HCT116 (cell line): ENCODE measurements at regions not wholly inside any gene's neighbourhood (a gene's known extent, or its start where the extent isn't known, plus 50 kb on each side); places are given as distances from the start of the nearest gene placed in this dataset.

Experiments
- ATAC-seq: fragments of 200-7000 bp; cut with Tn5 transposase; 2 replicates; pipeline ENCODE4 v1.9.1; 2020; ENCODE audit warnings: mild to moderate bottlenecking, moderate library complexity
- BruUV-seq: library from RNA; stranded (reverse); fragments of 400-500 nt; replicated peaks from 2 replicates; lab custom pipeline; 2021; lab: Mats Ljungman, UMichigan
- CTCF ChIA-PET: fragments of 300-600 bp; sonication (Branson Sonifier 250); formaldehyde crosslinking; loops from one replicate; lab custom pipeline; 2021; ENCODE audit warnings: antibody characterized with exemption; lab: Charles Lee
- POLR2A ChIA-PET: fragments of 300-600, 350-600 bp; sonication (Branson Sonifier 250); formaldehyde crosslinking; loops from one replicate; lab custom pipeline; 2021; ENCODE audit warnings: antibody characterized with exemption; lab: Charles Lee
- RAD21 ChIA-PET, 2 experiments: fragments of 300-600 bp; sonication (Branson Sonifier 250); formaldehyde crosslinking; loops; one replicate each; lab custom pipeline; 2023; ENCODE audit warnings: low total read pairs in 2 of 2; ENCODE audit not compliant: uncharacterized antibody in 2 of 2, unreplicated experiment in 2 of 2, low non-redundant PET in 1 of 2; lab: Charles Lee
- DNase-seq: peaks from one replicate; pipeline ENCODE4 v3.0.0-alpha.2; 2010; ENCODE audit warnings: low read depth, low spot score
- H2AFZ ChIP-seq: fragments of 200-600 bp; shearing (Covaris generic), sonication (generic); 2 replicates; pipeline ENCODE4 v1.6.1; 2017; ENCODE audit warnings: low read depth, mixed run types, mixed read lengths, antibody characterized with exemption, low read length; ENCODE audit not compliant: poor library complexity, severe bottlenecking
- H3K27ac ChIP-seq: 2 replicates; pipeline ENCODE4 v1.5.1; 2012; ENCODE audit warnings: low read depth, low read length
- H3K27me3 ChIP-seq: fragments of 200-600 bp; sonication (generic); 2 replicates; pipeline ENCODE4 v1.6.1; 2016; ENCODE audit warnings: mixed run types, low read length, mixed read lengths; ENCODE audit not compliant: insufficient read depth
- H3K36me3 ChIP-seq, 2 experiments: fragments of 200-500 bp in 1 of 2; fragments of 200-600 bp in 1 of 2; sonication (Bioruptor generic) in 1 of 2; sonication (generic) in 1 of 2; 2 replicates each; pipeline versions ENCODE4 v1.5.1 to v1.6.1; 2014 to 2016; ENCODE audit warnings: low read length in 2 of 2, inconsistent platforms in 1 of 2, mixed read lengths in 1 of 2, mixed run types in 1 of 2; ENCODE audit not compliant: insufficient read depth in 2 of 2, control insufficient read depth in 1 of 2
- H3K4me1 ChIP-seq, 2 experiments: fragments of 200-600 bp in 1 of 2; sonication (generic) in 1 of 2; 2 replicates each; pipeline versions ENCODE4 v1.5.1 to v1.6.1; 2012 to 2017; ENCODE audit warnings: low read length in 2 of 2, inconsistent platforms in 1 of 2, mild to moderate bottlenecking in 1 of 2, mixed read lengths in 1 of 2, mixed run types in 1 of 2, moderate library complexity in 1 of 2; ENCODE audit not compliant: insufficient read depth in 2 of 2, control insufficient read depth in 1 of 2
- H3K4me2 ChIP-seq: fragments of 200-600 bp; sonication (generic); 2 replicates; pipeline ENCODE4 v1.6.1; 2017; ENCODE audit warnings: mixed run types, low read length, mixed read lengths
- H3K4me3 ChIP-seq, 2 experiments: fragments of 200-600 bp in 1 of 2; sonication (generic) in 1 of 2; replicated peaks in 1 of 2; 2 replicates each; pipeline ENCODE4 v1.5.1; 2011 to 2016; ENCODE audit warnings: low read length in 2 of 2, control low read depth in 1 of 2, low read depth in 1 of 2, mild to moderate bottlenecking in 1 of 2, mixed read lengths in 1 of 2, mixed run types in 1 of 2
- H3K79me2 ChIP-seq: fragments of 200-600 bp; sonication (generic); 2 replicates; pipeline ENCODE4 v1.6.1; 2017; ENCODE audit warnings: mild to moderate bottlenecking, mixed run types, low read length, moderate library complexity, mixed read lengths; ENCODE audit not compliant: insufficient read depth
- H3K9ac ChIP-seq: fragments of 200-600 bp; sonication (generic); 2 replicates; pipeline ENCODE4 v1.6.1; 2016; ENCODE audit warnings: low read length, mixed read lengths
- H3K9me2 ChIP-seq: fragments of 200-600 bp; sonication (generic), shearing (Covaris generic); 2 replicates; pipeline ENCODE4 v1.6.1; 2017; ENCODE audit warnings: mixed run types, mild to moderate bottlenecking, moderate library complexity; ENCODE audit not compliant: insufficient read depth
- H3K9me3 ChIP-seq, 2 experiments: fragments of 200-500 bp in 1 of 2; fragments of 200-600 bp in 1 of 2; sonication (Bioruptor generic) in 1 of 2; sonication (generic) in 1 of 2; 2 replicates each; pipeline ENCODE4 v1.6.1; 2014 to 2017; ENCODE audit warnings: low read length in 2 of 2, mixed read lengths in 2 of 2, inconsistent platforms in 1 of 2, low read depth in 1 of 2, mild to moderate bottlenecking in 1 of 2, mixed run types in 1 of 2, moderate library complexity in 1 of 2; ENCODE audit not compliant: control insufficient read depth in 1 of 2, insufficient read depth in 1 of 2
- H4K20me1 ChIP-seq: fragments of 200-600 bp; sonication (generic), shearing (Covaris generic); 2 replicates; pipeline ENCODE4 v1.6.1; 2017; ENCODE audit warnings: mixed run types, mild to moderate bottlenecking, moderate library complexity; ENCODE audit not compliant: insufficient read depth
- CBX3 ChIP-seq: IDR thresholded peaks from 2 replicates; pipeline ENCODE4 v1.6.1; 2012; ENCODE audit warnings: low read depth
- EGR1 ChIP-seq: IDR thresholded peaks from 2 replicates; pipeline ENCODE4 v1.6.1; 2012; ENCODE audit warnings: low read depth
- ELF1 ChIP-seq: IDR thresholded peaks from 2 replicates; pipeline ENCODE4 v1.6.1; 2012; ENCODE audit warnings: low read depth, borderline replicate concordance
- EZH2 ChIP-seq: fragments of 200-600 bp; sonication (generic); IDR thresholded peaks from 2 replicates; pipeline ENCODE4 v1.6.1; 2017; ENCODE audit warnings: antibody characterized with exemption, mixed run types
- FOSL1 ChIP-seq: IDR thresholded peaks from 2 replicates; pipeline ENCODE4 v1.6.1; 2012; ENCODE audit warnings: low read depth
- JUND ChIP-seq: IDR thresholded peaks from 2 replicates; pipeline ENCODE4 v1.6.1; 2012
- MAX ChIP-seq: IDR thresholded peaks from 2 replicates; pipeline ENCODE4 v1.6.1; 2012
- POLR2A ChIP-seq: IDR thresholded peaks from 2 replicates; pipeline ENCODE4 v1.7.0; 2011; ENCODE audit warnings: borderline replicate concordance; ENCODE audit not compliant: insufficient read depth, insufficient read length; ENCODE audit errors: extremely low read depth
- REST ChIP-seq: IDR thresholded peaks from 2 replicates; pipeline ENCODE4 v1.6.1; 2012; ENCODE audit warnings: low read depth
- SRF ChIP-seq: IDR thresholded peaks from 2 replicates; pipeline ENCODE4 v1.6.1; 2012; ENCODE audit warnings: low read depth
- YY1 ChIP-seq: IDR thresholded peaks from 2 replicates; pipeline ENCODE4 v1.6.1; 2011; ENCODE audit warnings: low read length, low read depth, moderate library complexity, mild to moderate bottlenecking; ENCODE audit not compliant: insufficient replicate concordance; ENCODE audit errors: extremely low read depth
- ZBTB33 ChIP-seq: IDR thresholded peaks from 2 replicates; pipeline ENCODE4 v1.6.1; 2011; ENCODE audit warnings: mild to moderate bottlenecking, low read length, moderate library complexity; ENCODE audit not compliant: insufficient replicate concordance; ENCODE audit errors: extremely low read depth
- ZFX ChIP-seq: fragments of 450-650 bp; IDR thresholded peaks from 2 replicates; pipeline ENCODE4 v1.6.1; 2017
- ZNF274 ChIP-seq: fragments of 200-500 bp; sonication (Bioruptor generic); IDR thresholded peaks from 2 replicates; pipeline ENCODE4 v1.6.1; 2014; ENCODE audit warnings: mild to moderate bottlenecking, low read depth, low read length, inconsistent platforms
- intact Hi-C: fragments of 100-400 bp; cut with micrococcal nuclease; formaldehyde crosslinking; loops from 2 replicates; pipeline ENCODE4 v1.10.0; 2022

GRCh38 chr12:107484230-107484629 lies 201.4 kb upstream of the PWP1 start:
- ChIA-PET RAD21 (no interaction called here), POLR2A (no interaction called here), CTCF (no interaction called here)
- no peaks in the 10 kb centered on the region for H3K36me3 ChIP-seq
- ATAC-seq (no peak), DNase-seq (no peak)
- H3K27ac ChIP-seq = no peak overlapping the region
- no peaks in the 10 kb centered on the region for H3K9me2 ChIP-seq
- BruUV-seq = no TSS peak
- H3K9ac ChIP-seq = no peak overlapping the region
- H2AFZ ChIP-seq = no peak overlapping the region
- no peak overlapping the region for H3K4me3 ChIP-seq
- TF ChIP-seq MAX (no peak), ELF1 (no peak), FOSL1 (no peak), ZBTB33 (no peak), ZNF274 (no peak)
- peaks cover 10% of the 10 kb centered on the region; the same call in 1 of the 2 replicates for H3K27me3 ChIP-seq
- H3K4me2 ChIP-seq = no peak overlapping the region
- no peaks in the 10 kb centered on the region for H3K9me3 ChIP-seq
- no peaks in the 10 kb centered on the region for H3K79me2 ChIP-seq
- H4K20me1 ChIP-seq = no peaks in the 10 kb centered on the region
- intact Hi-C loops = no loop called here
- H3K4me1 ChIP-seq = no peaks in the 10 kb centered on the region

- Histone ChIP-seq H4K20me1 (no peaks in the 10 kb centered on the region), H3K4me1 (no peaks in the 10 kb centered on the region), H3K36me3 (no peaks in the 10 kb centered on the region), H2AFZ (no peak overlapping the region), H3K4me3 (no peak overlapping the region), H3K4me2 (no peak overlapping the region), H3K9me2 (no peaks in the 10 kb centered on the region), H3K27ac (no peak overlapping the region), H3K79me2 (no peaks in the 10 kb centered on the region), H3K9ac (no peak overlapping the region), H3K27me3 (peaks cover 9% of the 10 kb centered on the region; the same call in 1 of the 2 replicates), H3K9me3 (no peaks in the 10 kb centered on the region)
- no TSS peak for BruUV-seq
- RAD21 ChIA-PET = no interaction called here
- ATAC-seq (no peak), DNase-seq (no peak)
- intact Hi-C loops = no loop called here
- CTCF ChIA-PET = no interaction called here
- POLR2A ChIA-PET = no interaction called here
- no peak for TF ChIP-seq EZH2
- TF ChIP-seq ELF1 = no peak
- TF ChIP-seq REST = no peak
- no peak for TF ChIP-seq ZFX
- no peak for TF ChIP-seq JUND
- no peak for TF ChIP-seq POLR2A
- no peak for TF ChIP-seq YY1
- no peak for TF ChIP-seq EGR1
- no peak for TF ChIP-seq SRF
- no peak for TF ChIP-seq CBX3
These were observed 200.7 kb upstream of the PWP1 start for GRCh38 chr12:107484941-107485340.
